ENCODE measurements at regions not wholly inside any gene's neighbourhood (a gene's known extent, or its start where the extent isn't known, plus 50 kb on each side); places are given as distances from the start of the nearest gene placed in this dataset.
"Not testable (repeated sequence)": the region's sequence is repeated elsewhere in the genome, so short reads cannot be mapped to it uniquely, and the experiment has no call there.

DNA sequence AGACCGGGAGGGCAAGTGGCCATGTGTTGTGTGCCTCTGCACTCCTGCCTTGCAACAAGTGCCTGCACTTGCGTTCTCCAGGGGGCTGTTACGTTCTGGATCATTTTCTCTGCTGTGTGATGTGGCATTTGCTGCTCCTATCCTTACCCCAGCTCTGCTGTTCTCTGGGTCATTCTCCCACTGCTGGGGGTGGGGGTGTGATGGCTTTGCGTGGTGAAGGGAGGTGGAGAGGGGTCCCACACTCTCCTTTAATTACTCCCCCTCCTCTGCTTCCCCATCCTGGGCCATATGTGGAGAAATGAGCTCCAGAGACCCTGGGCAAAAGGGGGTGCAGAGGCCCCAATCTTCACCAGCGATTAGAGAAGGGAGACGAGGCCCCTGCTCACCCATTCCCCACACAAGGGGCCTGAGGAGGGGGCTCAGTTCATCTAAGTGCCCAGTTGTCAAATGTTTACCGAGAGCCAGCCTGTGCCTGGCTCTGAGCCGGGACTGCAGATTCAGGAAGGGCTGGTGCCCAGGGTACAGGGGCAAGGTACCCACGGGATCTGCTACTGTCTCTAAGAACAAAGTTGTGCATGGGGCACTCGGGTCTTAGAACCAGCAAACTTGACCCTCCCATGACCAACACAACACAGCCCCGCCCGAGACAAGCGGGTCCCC lies 355.4 kb downstream of the PTPRU start:
- H3K4me3 ChIP-seq (replicated peaks in 1 of 3), result no peak overlapping the region
- WGBS, 2 donors, result 61 to 66% methylated on average over 9 to 13 of the region's 13 CpGs
- intact Hi-C loops (cut with DNase I), result no loop called here
- no peaks in the 10 kb centered on the region for H3K9me3 ChIP-seq
- no peak for DNase-seq
- H3K27ac ChIP-seq, result no peak overlapping the region
- H3K27me3 ChIP-seq, result no peaks in the 10 kb centered on the region
- no peak for TF ChIP-seq POLR2A (IDR thresholded peaks at IDR 0.05)
- TF ChIP-seq, protein P1, sequence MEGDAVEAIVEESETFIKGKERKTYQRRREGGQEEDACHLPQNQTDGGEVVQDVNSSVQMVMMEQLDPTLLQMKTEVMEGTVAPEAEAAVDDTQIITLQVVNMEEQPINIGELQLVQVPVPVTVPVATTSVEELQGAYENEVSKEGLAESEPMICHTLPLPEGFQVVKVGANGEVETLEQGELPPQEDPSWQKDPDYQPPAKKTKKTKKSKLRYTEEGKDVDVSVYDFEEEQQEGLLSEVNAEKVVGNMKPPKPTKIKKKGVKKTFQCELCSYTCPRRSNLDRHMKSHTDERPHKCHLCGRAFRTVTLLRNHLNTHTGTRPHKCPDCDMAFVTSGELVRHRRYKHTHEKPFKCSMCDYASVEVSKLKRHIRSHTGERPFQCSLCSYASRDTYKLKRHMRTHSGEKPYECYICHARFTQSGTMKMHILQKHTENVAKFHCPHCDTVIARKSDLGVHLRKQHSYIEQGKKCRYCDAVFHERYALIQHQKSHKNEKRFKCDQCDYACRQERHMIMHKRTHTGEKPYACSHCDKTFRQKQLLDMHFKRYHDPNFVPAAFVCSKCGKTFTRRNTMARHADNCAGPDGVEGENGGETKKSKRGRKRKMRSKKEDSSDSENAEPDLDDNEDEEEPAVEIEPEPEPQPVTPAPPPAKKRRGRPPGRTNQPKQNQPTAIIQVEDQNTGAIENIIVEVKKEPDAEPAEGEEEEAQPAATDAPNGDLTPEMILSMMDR (IDR thresholded peaks at IDR 0.05), result no peak
- H3K4me1 ChIP-seq, result no peaks in the 10 kb centered on the region
- no peaks in the 10 kb centered on the region for H3K36me3 ChIP-seq

DNA sequence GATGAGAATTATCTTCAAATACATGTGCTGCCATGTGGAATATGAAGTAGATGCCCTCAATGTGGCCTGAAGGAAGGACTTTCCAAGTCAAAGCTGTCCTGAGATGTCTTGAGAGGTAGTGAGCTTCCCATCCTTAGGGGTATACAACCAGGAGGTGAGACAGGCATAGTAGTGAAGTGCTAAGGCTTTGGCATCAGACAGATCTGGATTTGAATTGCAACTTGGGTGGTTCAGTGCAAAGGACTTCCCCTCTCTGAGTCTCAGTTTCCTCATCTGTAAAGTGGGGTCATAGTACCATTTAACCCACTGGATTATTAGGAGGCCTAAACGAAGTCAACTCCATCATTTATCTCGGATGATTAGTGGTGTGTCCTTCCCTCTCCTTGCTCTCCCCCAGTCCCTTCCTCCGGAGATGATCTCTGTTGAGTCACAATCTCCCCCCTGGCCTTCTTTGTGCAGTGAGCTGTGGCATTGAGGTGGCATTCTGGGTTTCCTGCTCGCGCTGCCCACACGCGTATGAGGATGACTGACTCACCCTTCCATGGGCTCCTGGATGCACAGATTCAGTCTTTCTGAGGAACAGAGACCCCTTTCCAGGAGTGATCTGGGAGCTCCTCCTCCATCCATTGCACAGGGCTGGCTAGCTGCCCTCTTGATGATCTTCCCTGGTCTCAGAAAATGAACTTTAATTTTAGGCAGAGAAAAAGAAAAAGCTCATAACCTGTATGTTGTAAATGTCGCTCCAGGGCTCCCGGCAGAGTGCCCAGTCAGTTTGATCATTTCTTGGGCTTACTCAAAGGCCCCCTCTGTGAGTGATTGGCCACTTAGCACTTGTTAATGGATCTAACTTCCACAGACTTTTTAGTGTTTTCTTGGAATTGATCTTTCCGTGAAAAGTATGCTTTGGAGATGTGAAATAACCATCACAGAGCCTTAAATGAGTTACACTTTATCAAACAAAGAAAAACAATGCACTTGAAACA lies 354.6 kb downstream of the PTPRU start:
- TF ChIP-seq, protein P1 (IDR thresholded peaks at IDR 0.05), result no peak
- TF ChIP-seq POLR2A (IDR thresholded peaks at IDR 0.05), result no peak
- DNase-seq, result no peak
- H3K4me1 ChIP-seq, result no peaks in the 10 kb centered on the region
- H3K27ac ChIP-seq, result no peak overlapping the region
- no peak overlapping the region for H3K4me3 ChIP-seq (replicated peaks in 1 of 3)
- no peaks in the 10 kb centered on the region for H3K27me3 ChIP-seq
- intact Hi-C loops (cut with DNase I), result no loop called here
- WGBS, 2 donors, result 58 to 62% methylated on average over 10 of the region's 10 CpGs
- H3K36me3 ChIP-seq, result no peaks in the 10 kb centered on the region
- no peaks in the 10 kb centered on the region for H3K9me3 ChIP-seq

DNA sequence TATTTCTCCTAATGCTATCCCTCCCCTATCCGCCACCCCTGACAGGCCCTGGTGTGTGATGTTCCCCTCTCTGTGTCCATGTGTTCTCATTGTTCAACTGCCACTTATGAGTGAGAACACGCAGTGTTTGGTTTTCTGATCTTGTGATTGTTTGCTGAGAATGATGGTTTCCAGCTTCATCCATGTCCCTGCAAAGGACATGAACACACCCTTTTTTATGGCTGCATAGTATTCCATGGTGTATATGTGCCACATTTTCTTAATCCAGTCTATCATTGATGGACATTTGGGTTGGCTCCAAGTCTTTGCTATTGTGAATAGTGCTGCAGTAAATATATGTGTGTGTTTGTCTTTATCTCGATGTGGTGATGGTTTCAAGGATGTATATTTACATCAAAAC lies 353.4 kb downstream of the PTPRU start:
- H3K27ac ChIP-seq; intact Hi-C loops (cut with DNase I); H3K4me1 ChIP-seq; H3K27me3 ChIP-seq; H3K4me3 ChIP-seq (replicated peaks in 1 of 3); DNase-seq; H3K36me3 ChIP-seq; H3K9me3 ChIP-seq: not testable (repeated sequence)
- 90 to 92% methylated on average over 3 of the region's 3 CpGs for WGBS, 2 donors

DNA sequence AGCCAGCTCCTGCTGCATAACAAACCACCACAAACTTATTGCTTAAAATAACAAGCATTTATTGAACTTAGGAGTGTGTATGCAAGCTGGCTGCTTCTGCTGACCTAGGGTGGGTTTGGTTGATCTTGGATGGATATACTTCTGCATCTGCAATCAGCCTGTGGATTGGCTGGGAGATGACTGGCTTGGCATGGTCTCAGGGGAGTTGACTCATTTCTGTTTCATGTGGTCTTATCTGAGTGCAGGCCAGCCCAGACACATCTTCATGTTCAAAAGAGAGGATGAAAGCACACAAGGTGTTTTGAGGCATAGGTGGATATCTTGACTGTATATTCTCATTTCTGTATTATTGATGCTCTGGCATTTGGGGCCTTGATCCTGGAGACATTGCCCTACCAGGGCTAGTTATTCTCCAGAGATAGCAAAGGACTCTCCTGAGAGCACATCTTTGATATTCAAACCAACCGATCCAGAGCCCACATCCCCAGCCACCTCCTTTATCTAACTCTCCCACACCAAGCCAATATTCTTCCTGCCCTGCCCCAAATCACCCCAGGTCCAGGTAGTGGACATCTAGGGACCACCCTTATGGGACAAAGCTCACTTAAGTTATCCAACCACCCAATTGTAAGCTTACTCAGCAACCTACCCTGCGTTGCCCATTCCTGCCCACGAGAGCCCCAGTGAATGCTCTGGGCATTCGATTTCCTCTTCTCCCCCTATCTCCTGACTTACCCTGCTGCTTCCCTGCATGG lies 350.8 kb downstream of the PTPRU start:
- no peak for TF ChIP-seq POLR2A (IDR thresholded peaks at IDR 0.05)
- TF ChIP-seq, protein P1 (IDR thresholded peaks at IDR 0.05), result no peak
- Histone ChIP-seq H3K27me3 (no peaks in the 10 kb centered on the region), H3K4me3 (replicated peaks in 1 of 3) (no peak overlapping the region), H3K4me1 (no peaks in the 10 kb centered on the region), H3K36me3 (no peaks in the 10 kb centered on the region), H3K27ac (no peak overlapping the region), H3K9me3 (no peaks in the 10 kb centered on the region)
- WGBS, 2 donors, result 69 to 78% methylated on average over 3 of the region's 4 CpGs
- intact Hi-C loops (cut with DNase I), result no loop called here
- no peak for DNase-seq

DNA sequence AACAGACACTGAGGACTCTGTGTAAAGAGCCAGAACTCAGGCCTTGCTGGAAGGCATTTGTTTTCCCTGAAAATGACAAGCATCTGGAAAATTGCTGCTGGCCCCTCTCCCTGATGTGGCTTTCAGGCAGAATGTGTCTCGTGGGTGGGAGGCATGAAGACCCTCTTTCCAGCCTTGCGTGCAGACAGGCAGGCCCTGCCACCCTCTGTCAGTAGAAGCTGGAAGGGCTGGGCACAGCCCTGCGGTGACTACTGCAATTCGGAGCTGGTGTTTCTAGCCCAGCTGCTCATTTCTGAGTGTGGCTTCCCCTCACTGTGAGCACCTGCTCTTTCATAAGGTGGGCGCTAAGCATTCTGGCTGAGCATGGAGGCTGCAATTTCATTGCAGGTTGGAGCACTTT lies 349.9 kb downstream of the PTPRU start:
- WGBS, 2 donors, result 79 to 82% methylated on average over 5 of the region's 5 CpGs
- Histone ChIP-seq H3K36me3 (no peaks in the 10 kb centered on the region), H3K4me3 (replicated peaks in 1 of 3) (no peak overlapping the region), H3K27ac (no peak overlapping the region), H3K27me3 (no peaks in the 10 kb centered on the region), H3K9me3 (no peaks in the 10 kb centered on the region), H3K4me1 (no peaks in the 10 kb centered on the region)
- intact Hi-C loops (cut with DNase I), result no loop called here
- TF ChIP-seq, protein P1 (IDR thresholded peaks at IDR 0.05), result no peak
- no peak for TF ChIP-seq POLR2A (IDR thresholded peaks at IDR 0.05)
- no peak for DNase-seq

Measured in thyroid gland (tissue), 4 donors.